ENCODE measurements at regions not wholly inside any gene's neighbourhood (a gene's known extent, or its start where the extent isn't known, plus 50 kb on each side); places are given as distances from the start of the nearest gene placed in this dataset.

- DNase-seq (ENCODE audit: low read depth, low spot score) = peak; percentile 24
- CTCF ChIA-PET = no interaction called here
- H3K4me3 ChIP-seq (ENCODE audit: low read depth, low read length) = no peak overlapping the region
- no peak for TF ChIP-seq CTCF (IDR thresholded peaks at IDR 0.05; ENCODE audit: insufficient read depth, low read length, missing control alignments)
- POLR2A ChIA-PET = no interaction called here
Measured at GRCh38 chr18:53991202-53991601, 233.3 kb downstream of the MBD2 start.

GRCh38 chr18:53990485-53990884 is 234.0 kb downstream of the MBD2 start:
- no peak for DNase-seq (ENCODE audit: low read depth, low spot score)
- no peak overlapping the region for H3K4me3 ChIP-seq (ENCODE audit: low read depth, low read length)
- CTCF ChIA-PET = no interaction called here
- TF ChIP-seq CTCF (IDR thresholded peaks at IDR 0.05; ENCODE audit: insufficient read depth, low read length, missing control alignments) = no peak
- POLR2A ChIA-PET = no interaction called here

- POLR2A ChIA-PET = no interaction called here
- TF ChIP-seq CTCF (IDR thresholded peaks at IDR 0.05; ENCODE audit: insufficient read depth, low read length, missing control alignments) = no peak
Measured at GRCh38 chr18:53984021-53984420, 240.4 kb downstream of the MBD2 start.

GRCh38 chr18:53971331-53971730 is 253.1 kb downstream of the MBD2 start:
- CTCF ChIA-PET = no interaction called here
- POLR2A ChIA-PET = no interaction called here
- H3K4me3 ChIP-seq (ENCODE audit: low read depth, low read length) = no peak overlapping the region
- TF ChIP-seq CTCF (IDR thresholded peaks at IDR 0.05; ENCODE audit: insufficient read depth, low read length, missing control alignments) = no peak
- DNase-seq (ENCODE audit: low read depth, low spot score) = no peak

More at GRCh38 chr18:53984021-53984420, 240.4 kb downstream of the MBD2 start:
- H3K4me3 ChIP-seq (ENCODE audit: low read depth, low read length) = no peak overlapping the region
- CTCF ChIA-PET = no interaction called here
- DNase-seq (ENCODE audit: low read depth, low spot score) = no peak

- no peak for DNase-seq (ENCODE audit: low read depth, low spot score)
- H3K4me3 ChIP-seq (ENCODE audit: low read depth, low read length) = no peak overlapping the region
- ChIA-PET POLR2A (no interaction called here), CTCF (interaction anchor here (0.9 kb wide), 1 partner anchor 13 kb away, joined by 3 read pairs; no protein-coding TSS in a partner anchor)
- no peak for TF ChIP-seq CTCF (IDR thresholded peaks at IDR 0.05; ENCODE audit: insufficient read depth, low read length, missing control alignments)
Measured at GRCh38 chr18:53952700-53953099, 271.8 kb downstream of the MBD2 start.

GRCh38 chr18:53950545-53950944 is 273.9 kb downstream of the MBD2 start:
- DNase-seq (ENCODE audit: low read depth, low spot score) = no peak
- CTCF ChIA-PET = no interaction called here
- TF ChIP-seq CTCF (IDR thresholded peaks at IDR 0.05; ENCODE audit: insufficient read depth, low read length, missing control alignments) = no peak
- H3K4me3 ChIP-seq (ENCODE audit: low read depth, low read length) = no peak overlapping the region
- POLR2A ChIA-PET = no interaction called here

Measured in AG04449 (cell line).